ENCODE measurements at regions not wholly inside any gene's neighbourhood (a gene's known extent, or its start where the extent isn't known, plus 50 kb on each side); places are given as distances from the start of the nearest gene placed in this dataset.
"Not testable (repeated sequence)": the region's sequence is repeated elsewhere in the genome, so short reads cannot be mapped to it uniquely, and the experiment has no call there.

GRCh38 chr14:105692110-105692685 lies 165.8 kb downstream of the TMEM121 start:
- TF ChIP-seq CTCF, POLR2A (IDR thresholded peaks at IDR 0.05): not testable (repeated sequence)
